Activated CD4-positive, alpha-beta T cell treated with anti-CD3 and anti-CD28 coated beads for 48 hours (primary cell): ENCODE measurements at regions not wholly inside any gene's neighbourhood (a gene's known extent, or its start where the extent isn't known, plus 50 kb on each side); places are given as distances from the start of the nearest gene placed in this dataset.
"Not testable (repeated sequence)": the region's sequence is repeated elsewhere in the genome, so short reads cannot be mapped to it uniquely, and the experiment has no call there.

Experiments used
- DNase-seq: peaks from one replicate; pipeline ENCODE4 v3.0.0-alpha.2; 2020

GRCh38 chr4:167842487-167842886 is 249.8 kb upstream of the ANXA10 start:
- DNase-seq, result no peak

GRCh38 chr4:167854881-167855280 is 237.5 kb upstream of the ANXA10 start:
- no peak for DNase-seq

- not testable (repeated sequence) for DNase-seq
These were observed 234.2 kb upstream of the ANXA10 start for GRCh38 chr4:167858127-167858526.

GRCh38 chr4:167867191-167867590 is 225.1 kb upstream of the ANXA10 start:
- no peak for DNase-seq

GRCh38 chr4:167868163-167868562 is 224.2 kb upstream of the ANXA10 start:
- DNase-seq, result no peak

GRCh38 chr4:167873496-167873895 is 218.8 kb upstream of the ANXA10 start:
- no peak for DNase-seq

- DNase-seq, result not testable (repeated sequence)
These were observed 216.2 kb upstream of the ANXA10 start for GRCh38 chr4:167876091-167876490.

- DNase-seq, result not testable (repeated sequence)
These were observed 214.5 kb upstream of the ANXA10 start for GRCh38 chr4:167877826-167878225.

GRCh38 chr4:167883266-167883665 is 209.1 kb upstream of the ANXA10 start:
- DNase-seq, result no peak

- DNase-seq, result no peak
These were observed 207.3 kb upstream of the ANXA10 start for GRCh38 chr4:167885071-167885470.

- no peak for DNase-seq
These were observed 206.5 kb upstream of the ANXA10 start for GRCh38 chr4:167885872-167886271.

- no peak for DNase-seq
These were observed 204.6 kb upstream of the ANXA10 start for GRCh38 chr4:167887726-167888125.

GRCh38 chr4:167890226-167890625 is 202.1 kb upstream of the ANXA10 start:
- DNase-seq, result no peak

- DNase-seq, result no peak
These were observed 198.8 kb upstream of the ANXA10 start for GRCh38 chr4:167893531-167893930.

GRCh38 chr4:167896260-167896659 is 196.1 kb upstream of the ANXA10 start:
- not testable (repeated sequence) for DNase-seq

GRCh38 chr4:167897116-167897515 is 195.2 kb upstream of the ANXA10 start:
- no peak for DNase-seq

GRCh38 chr4:167903291-167903721 is 189.0 kb upstream of the ANXA10 start:
- no peak for DNase-seq

GRCh38 chr4:167906851-167907250 is 185.5 kb upstream of the ANXA10 start:
- no peak for DNase-seq

- no peak for DNase-seq
These were observed 183.5 kb upstream of the ANXA10 start for GRCh38 chr4:167908816-167909215.

- not testable (repeated sequence) for DNase-seq
These were observed 179.8 kb upstream of the ANXA10 start for GRCh38 chr4:167912535-167912934.

GRCh38 chr4:167918077-167918476 is 174.3 kb upstream of the ANXA10 start:
- no peak for DNase-seq

- no peak for DNase-seq
These were observed 162.2 kb upstream of the ANXA10 start for GRCh38 chr4:167930166-167930565.

- no peak for DNase-seq
These were observed 158.1 kb upstream of the ANXA10 start for GRCh38 chr4:167934216-167934615.

- DNase-seq, result no peak
These were observed 152.3 kb upstream of the ANXA10 start for GRCh38 chr4:167939863-167940616.

- no peak for DNase-seq
These were observed 148.3 kb upstream of the ANXA10 start for GRCh38 chr4:167943872-167944505.
